Fibroblast of lung (primary cell): ENCODE measurements at regions not wholly inside any gene's neighbourhood (a gene's known extent, or its start where the extent isn't known, plus 50 kb on each side); places are given as distances from the start of the nearest gene placed in this dataset.

Experiments
- DNase-seq, 2 donors: peaks; one replicate each; pipeline versions ENCODE4 v3.0.0 to v3.0.0-alpha.2; 2010; ENCODE audit warnings: low read depth in 2 of 2
- H2AFZ ChIP-seq: 2 replicates; pipeline ENCODE4 v1.5.1; 2012; ENCODE audit warnings: low read length, control low read depth, inconsistent platforms
- H3K27ac ChIP-seq: 2 replicates; pipeline ENCODE4 v1.5.1; 2011; ENCODE audit warnings: low read length, control low read depth; ENCODE audit not compliant: insufficient read depth
- H3K27me3 ChIP-seq: 2 replicates; pipeline ENCODE4 v1.5.1; 2011; ENCODE audit warnings: mild to moderate bottlenecking, low read length; ENCODE audit not compliant: control insufficient read depth, insufficient read depth
- H3K36me3 ChIP-seq: 2 replicates; pipeline ENCODE4 v1.5.1; 2011; ENCODE audit warnings: low read length; ENCODE audit not compliant: control insufficient read depth, insufficient read depth
- H3K4me1 ChIP-seq: 2 replicates; pipeline ENCODE4 v1.5.1; 2011; ENCODE audit warnings: low read length; ENCODE audit not compliant: control insufficient read depth, insufficient read depth; ENCODE audit errors: extremely low read depth
- H3K4me2 ChIP-seq: 2 replicates; pipeline ENCODE4 v1.5.1; 2011; ENCODE audit warnings: low read length, control low read depth; ENCODE audit not compliant: insufficient read depth; ENCODE audit errors: extremely low read depth
- H3K4me3 ChIP-seq, 4 experiments: fragments of 200-600 bp in 1 of 4; sonication (generic) in 1 of 4; replicated peaks in 1 of 4; 2 replicates each; pipeline ENCODE4 v1.5.1; 2011 to 2016; ENCODE audit warnings: low read length in 4 of 4, low read depth in 3 of 4, mild to moderate bottlenecking in 3 of 4, control low read depth in 2 of 4, inconsistent platforms in 1 of 4, mixed read lengths in 1 of 4; ENCODE audit not compliant: insufficient read depth in 1 of 4; ENCODE audit errors: control extremely low read depth in 1 of 4
- H3K79me2 ChIP-seq: 2 replicates; pipeline ENCODE4 v1.5.1; 2012; ENCODE audit warnings: mild to moderate bottlenecking, low read length, inconsistent platforms; ENCODE audit not compliant: control insufficient read depth, insufficient read depth
- H3K9ac ChIP-seq: 2 replicates; pipeline ENCODE4 v1.5.1; 2011; ENCODE audit warnings: mild to moderate bottlenecking, low read length, control low read depth; ENCODE audit not compliant: insufficient read depth
- H3K9me3 ChIP-seq: 2 replicates; pipeline ENCODE4 v1.5.1; 2012; ENCODE audit warnings: low read depth, low read length; ENCODE audit not compliant: control insufficient read depth, insufficient read depth
- H4K20me1 ChIP-seq: 2 replicates; pipeline ENCODE4 v1.5.1; 2011; ENCODE audit warnings: low read length; ENCODE audit not compliant: control insufficient read depth, insufficient read depth; ENCODE audit errors: extremely low read depth
- EZH2 ChIP-seq: IDR thresholded peaks from 2 replicates; pipeline ENCODE4 v1.5.1; 2012; ENCODE audit warnings: low read length, control low read depth, mild to moderate bottlenecking; ENCODE audit errors: missing control alignments
- TF ChIP-seq, protein P1 (sequence below), 2 donors: IDR thresholded peaks in 1 of 2; conservative IDR thresholded peaks in 1 of 2; 1 replicate in 1 of 2; 2 replicates in 1 of 2; pipeline ENCODE4 v1.5.1; 2011 to 2012; ENCODE audit warnings: low read length in 2 of 2, control low read depth in 1 of 2, inconsistent platforms in 1 of 2, low read depth in 1 of 2, mild to moderate bottlenecking in 1 of 2

DNA sequence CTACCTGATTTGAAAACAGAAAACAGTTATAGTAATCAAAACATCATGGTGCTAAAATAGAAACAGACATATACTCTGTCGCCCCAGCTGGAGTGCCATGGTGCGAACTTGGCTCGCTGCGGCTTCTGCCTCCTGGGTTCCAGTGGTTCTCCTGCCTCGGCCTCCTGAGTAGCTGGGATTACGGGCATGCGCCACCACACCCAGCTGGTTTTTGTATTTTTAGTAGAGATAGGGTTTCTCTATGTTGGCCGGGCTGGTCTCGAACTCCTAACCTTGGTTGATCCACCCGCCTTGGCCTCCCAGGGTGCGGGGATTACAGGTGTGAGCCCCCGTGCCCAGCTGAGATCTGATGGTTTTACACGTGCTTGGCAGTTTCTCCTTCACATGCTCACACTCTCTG lies 495.9 kb downstream of the ANXA1 start:
- Histone ChIP-seq H3K4me2 (no peak overlapping the region), H3K4me1 (no peaks in the 10 kb centered on the region), H3K79me2 (no peaks in the 10 kb centered on the region), H3K4me3 (no peak overlapping the region), H3K27me3 (no peaks in the 10 kb centered on the region), H3K9ac (no peak overlapping the region), H4K20me1 (no peaks in the 10 kb centered on the region), H3K27ac (no peak overlapping the region), H3K9me3 (no peaks in the 10 kb centered on the region), H2AFZ (no peak overlapping the region), H3K36me3 (no peaks in the 10 kb centered on the region)
- no peak for TF ChIP-seq EZH2
- TF ChIP-seq, protein P1, sequence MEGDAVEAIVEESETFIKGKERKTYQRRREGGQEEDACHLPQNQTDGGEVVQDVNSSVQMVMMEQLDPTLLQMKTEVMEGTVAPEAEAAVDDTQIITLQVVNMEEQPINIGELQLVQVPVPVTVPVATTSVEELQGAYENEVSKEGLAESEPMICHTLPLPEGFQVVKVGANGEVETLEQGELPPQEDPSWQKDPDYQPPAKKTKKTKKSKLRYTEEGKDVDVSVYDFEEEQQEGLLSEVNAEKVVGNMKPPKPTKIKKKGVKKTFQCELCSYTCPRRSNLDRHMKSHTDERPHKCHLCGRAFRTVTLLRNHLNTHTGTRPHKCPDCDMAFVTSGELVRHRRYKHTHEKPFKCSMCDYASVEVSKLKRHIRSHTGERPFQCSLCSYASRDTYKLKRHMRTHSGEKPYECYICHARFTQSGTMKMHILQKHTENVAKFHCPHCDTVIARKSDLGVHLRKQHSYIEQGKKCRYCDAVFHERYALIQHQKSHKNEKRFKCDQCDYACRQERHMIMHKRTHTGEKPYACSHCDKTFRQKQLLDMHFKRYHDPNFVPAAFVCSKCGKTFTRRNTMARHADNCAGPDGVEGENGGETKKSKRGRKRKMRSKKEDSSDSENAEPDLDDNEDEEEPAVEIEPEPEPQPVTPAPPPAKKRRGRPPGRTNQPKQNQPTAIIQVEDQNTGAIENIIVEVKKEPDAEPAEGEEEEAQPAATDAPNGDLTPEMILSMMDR (conservative IDR thresholded peaks at IDR 0.05 in 1 of 2, IDR thresholded peaks at IDR 0.05 in 1 of 2; ENCODE audit: low read depth in 1 of 2, low read length in 2 of 2), result no peak
- no peak for DNase-seq

DNA sequence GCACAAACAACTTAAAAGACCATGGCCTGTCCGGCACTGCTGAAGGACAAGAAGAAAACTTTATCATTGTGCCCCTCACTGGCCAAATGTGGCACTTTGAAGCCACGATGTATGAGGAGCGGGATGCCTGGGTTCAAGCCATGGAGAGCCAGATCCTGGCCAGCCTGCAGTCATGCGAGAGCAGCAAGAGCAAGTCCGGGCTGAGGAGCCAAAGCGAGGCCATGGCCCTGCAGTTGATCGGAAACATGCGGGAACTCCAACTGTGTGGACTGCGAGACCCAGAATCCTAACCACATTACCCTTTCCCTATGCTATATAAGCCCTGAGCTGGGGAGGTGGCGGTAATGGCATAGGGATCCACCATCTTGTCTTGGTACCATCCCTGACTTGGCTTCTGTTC lies 497.9 kb downstream of the ANXA1 start:
- Histone ChIP-seq H4K20me1 (no peaks in the 10 kb centered on the region), H3K4me2 (no peak overlapping the region), H3K4me3 (no peak overlapping the region), H3K9me3 (no peaks in the 10 kb centered on the region), H2AFZ (no peak overlapping the region), H3K79me2 (no peaks in the 10 kb centered on the region), H3K9ac (no peak overlapping the region), H3K27ac (no peak overlapping the region), H3K36me3 (no peaks in the 10 kb centered on the region), H3K4me1 (no peaks in the 10 kb centered on the region), H3K27me3 (no peaks in the 10 kb centered on the region)
- TF ChIP-seq EZH2, result no peak
- TF ChIP-seq, protein P1 (conservative IDR thresholded peaks at IDR 0.05 in 1 of 2, IDR thresholded peaks at IDR 0.05 in 1 of 2; ENCODE audit: low read depth in 1 of 2, low read length in 2 of 2), result no peak
- DNase-seq, result no peak

DNA sequence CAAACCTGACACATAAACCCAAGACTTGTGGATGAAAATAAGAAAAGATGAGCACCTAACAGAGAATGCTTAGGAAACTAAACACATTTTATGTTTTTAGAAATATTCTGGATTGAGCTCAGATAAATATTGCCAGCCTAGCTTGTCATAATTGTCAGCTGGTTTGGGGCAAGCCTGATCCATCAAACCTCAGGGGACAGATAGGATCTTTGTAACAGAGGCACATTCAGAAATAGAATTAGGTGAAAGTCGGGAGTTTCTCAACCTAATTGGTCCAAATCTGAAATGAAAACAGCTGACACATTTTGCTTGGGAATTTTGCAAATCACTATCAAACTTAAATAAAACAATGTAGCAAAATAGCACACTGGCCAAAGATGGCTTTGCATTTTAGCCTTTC lies 503.7 kb downstream of the ANXA1 start:
- DNase-seq, result no peak
- Histone ChIP-seq H3K9me3 (no peaks in the 10 kb centered on the region), H3K4me3 (no peak overlapping the region), H2AFZ (no peak overlapping the region), H3K79me2 (no peaks in the 10 kb centered on the region), H4K20me1 (no peaks in the 10 kb centered on the region), H3K9ac (no peak overlapping the region), H3K27me3 (no peaks in the 10 kb centered on the region), H3K27ac (no peak overlapping the region), H3K36me3 (no peaks in the 10 kb centered on the region), H3K4me2 (no peak overlapping the region), H3K4me1 (no peaks in the 10 kb centered on the region)
- TF ChIP-seq, protein P1 (conservative IDR thresholded peaks at IDR 0.05 in 1 of 2, IDR thresholded peaks at IDR 0.05 in 1 of 2; ENCODE audit: low read depth in 1 of 2, low read length in 2 of 2), result no peak
- TF ChIP-seq EZH2, result no peak
